T1000 (cell line): ENCODE measurements at regions not wholly inside any gene's neighbourhood (a gene's known extent, or its start where the extent isn't known, plus 50 kb on each side); places are given as distances from the start of the nearest gene placed in this dataset.

Source experiments
- DNase-seq: peaks from one replicate; lab custom pipeline; 2025; ENCODE audit warnings: mixed read lengths; lab: John Stamatoyannopoulos, UW

DNA sequence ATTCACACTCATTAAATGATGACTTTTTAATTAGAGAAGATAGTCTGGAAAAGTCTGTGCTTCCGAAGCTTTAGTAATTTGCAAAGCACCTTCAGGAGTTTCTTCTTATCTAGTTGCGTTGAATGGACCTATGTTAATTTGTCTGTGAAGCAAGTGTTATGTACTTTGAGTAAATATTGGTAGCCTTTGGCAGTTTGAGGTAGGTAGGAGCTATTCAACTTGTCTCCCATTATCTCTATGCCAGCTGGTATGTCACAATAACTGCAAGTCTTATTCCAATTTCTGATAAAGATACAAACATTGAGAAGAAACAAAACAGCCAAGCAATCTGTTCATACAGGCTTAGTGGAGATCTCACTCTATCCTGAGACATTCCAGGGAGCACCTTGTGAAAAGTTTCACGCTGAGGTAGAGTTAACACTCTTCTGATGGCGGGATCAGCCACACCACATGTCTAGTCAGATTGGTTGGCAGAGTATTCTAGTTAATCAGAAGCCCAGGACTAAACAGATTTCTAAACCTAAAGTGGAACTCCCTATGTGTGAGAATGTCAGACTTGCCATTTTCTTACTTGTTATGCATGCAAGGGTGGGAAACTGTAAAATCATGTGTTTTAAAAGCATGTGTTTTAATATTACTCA is 219.8 kb upstream of the MANEA start:
- DNase-seq: no peak

DNA sequence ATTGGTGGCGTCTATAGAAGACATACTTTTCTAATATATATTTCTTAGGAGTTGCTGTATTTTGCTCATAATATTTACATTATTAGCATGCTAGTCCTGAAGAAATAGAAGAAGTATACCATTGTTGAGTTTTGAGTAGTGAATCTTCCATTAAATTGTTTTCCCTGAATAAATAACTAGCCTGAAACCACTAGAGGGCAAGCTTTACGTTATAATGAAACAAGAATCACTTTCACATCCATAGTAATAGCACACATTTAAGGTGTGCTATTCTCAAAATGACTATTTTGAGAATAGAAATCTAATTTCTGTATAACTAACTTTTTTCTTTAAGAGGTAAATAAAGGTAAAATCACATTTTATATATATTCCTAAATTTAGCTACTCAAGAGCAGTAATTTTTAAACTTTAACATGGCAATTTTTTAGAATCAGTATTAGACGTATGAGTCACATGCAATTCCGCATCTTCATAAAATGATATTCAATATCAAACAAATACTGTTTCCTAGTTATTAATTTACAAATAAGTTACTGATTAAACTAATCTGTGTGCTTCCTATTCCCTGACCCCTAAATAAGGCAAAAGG is 213.2 kb upstream of the MANEA start:
- DNase-seq: no peak

DNA sequence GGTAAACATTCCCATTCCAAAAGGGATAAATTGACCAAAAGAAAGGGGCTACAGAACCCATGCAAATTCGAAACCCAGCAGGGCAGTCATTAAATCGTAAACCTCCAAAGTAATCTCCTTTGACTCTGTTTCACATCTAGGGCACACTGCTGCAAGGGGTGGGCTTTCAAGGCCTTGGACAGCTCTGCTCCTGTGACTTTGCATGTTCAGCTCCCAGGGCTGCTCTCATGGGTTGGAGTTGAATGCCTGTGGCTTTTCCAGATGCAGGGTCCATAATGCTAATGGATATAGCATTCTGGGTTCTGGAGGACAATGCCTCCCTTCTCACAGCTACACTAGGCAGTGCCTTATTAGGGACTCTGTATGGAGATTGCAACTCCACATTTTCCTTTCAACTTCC is 211.9 kb upstream of the MANEA start:
- DNase-seq: no peak

DNA sequence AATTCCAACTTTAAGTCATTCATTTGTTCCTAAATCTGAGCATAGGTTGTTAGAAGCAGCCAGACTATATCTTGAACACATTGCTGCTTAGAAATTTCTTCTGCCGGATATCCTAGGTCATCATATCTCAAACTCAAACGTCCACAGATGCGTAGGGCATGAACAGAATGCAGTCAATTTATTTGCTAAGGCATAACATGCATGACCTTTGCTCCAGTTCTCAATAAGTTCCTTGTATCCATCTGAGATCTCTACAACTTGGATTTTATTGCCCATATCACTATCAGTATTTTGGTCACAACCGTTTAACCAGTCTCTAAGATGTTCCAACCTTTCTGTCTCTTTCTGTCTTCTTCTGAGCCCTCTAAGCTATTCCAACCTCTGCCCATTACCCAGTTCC is 210.9 kb upstream of the MANEA start:
- DNase-seq: no peak

DNA sequence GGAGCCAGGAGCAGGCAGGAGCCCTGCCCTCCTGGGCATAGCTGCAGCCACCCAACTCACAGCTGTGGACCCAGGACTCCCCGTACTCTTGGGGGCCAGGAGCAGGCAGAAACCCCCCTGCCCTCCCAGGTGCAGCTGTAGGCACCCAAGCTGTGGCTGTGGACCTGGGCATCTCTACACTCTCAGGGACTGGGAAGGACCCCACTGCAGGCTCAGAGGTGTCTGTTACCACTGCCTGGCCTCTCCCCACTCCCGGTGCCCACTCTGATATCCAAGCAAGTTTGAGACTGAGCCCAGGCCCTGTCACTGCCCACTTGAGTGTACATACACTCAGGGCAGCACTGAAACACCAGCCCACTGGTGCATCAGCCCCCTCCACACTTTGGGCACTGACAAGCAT is 193.5 kb upstream of the MANEA start:
- DNase-seq: no peak

DNA sequence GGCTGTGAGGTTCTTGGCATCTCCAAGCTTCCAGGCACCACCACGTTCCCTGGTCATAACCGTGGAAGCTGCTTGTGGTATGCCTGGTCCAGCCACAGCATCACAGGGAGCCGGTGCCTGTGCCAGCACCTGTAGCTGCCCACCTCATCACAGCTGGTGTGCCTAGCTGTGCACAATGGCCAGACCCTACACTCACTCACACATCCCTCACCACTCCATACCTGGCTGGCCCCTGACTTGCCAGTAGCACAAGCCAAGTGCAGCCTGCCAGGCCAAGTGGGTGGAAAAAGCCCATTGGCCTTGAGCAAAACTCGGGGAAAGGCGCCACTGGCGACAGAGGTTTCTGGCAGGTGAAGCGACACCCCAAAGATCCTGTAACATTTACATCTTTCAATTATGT is 192.3 kb upstream of the MANEA start:
- DNase-seq: no peak

DNA sequence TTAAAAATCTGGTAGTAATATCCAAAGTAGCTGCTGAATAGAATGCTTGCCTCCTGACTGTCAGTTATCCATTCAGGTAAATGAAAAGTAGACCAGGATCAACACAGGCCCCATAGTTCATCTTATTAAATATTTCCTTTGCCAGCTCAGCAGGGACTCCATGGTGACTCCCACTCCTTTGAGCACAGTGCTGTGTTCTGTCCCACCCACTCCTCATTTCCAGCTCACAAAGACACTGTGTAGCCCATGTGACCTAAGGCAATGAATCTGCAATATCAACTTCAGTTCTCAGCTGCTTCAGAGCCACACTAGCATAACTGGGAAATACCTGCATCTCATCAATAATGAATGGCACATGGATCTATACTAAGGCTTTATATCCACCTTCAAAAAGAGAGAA is 189.5 kb upstream of the MANEA start:
- no peak for DNase-seq

DNA sequence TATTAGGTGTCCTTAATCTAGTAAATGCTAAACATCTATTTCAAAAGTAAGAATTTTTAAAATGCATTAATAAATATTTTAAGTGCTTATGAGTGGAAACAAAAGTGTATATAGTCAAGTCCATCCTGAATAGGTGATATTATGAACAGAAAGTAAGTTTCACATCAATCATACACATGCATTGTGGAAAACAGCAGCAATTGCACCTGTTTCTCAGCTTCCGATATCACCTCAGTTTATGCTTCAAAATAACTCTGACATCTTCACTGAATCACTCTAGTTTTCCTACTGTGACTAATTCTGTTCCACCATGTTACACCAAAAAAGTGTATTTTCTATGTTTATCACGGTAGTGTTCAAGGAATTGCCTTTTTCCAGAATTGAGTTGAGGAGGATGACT is 172.6 kb upstream of the MANEA start:
- DNase-seq: no peak

DNA sequence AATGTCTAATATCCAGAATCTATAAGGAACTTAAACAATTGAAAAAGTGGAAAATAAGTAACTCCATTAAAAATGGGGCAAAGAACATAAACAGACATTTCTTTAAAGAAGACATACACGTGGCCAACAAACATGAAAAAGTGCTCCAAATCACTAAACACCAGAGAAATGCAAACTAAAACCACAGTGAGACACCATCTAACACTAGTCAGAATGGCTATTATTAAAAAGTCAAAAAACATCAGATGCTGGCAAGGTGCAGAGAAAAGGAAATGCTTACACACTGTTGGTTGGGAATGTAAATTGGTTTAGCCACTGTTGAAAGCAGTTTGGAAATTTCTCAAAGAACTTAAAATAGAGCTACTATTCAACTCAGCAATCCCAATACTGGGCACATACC is 169.2 kb upstream of the MANEA start:
- no peak for DNase-seq

DNA sequence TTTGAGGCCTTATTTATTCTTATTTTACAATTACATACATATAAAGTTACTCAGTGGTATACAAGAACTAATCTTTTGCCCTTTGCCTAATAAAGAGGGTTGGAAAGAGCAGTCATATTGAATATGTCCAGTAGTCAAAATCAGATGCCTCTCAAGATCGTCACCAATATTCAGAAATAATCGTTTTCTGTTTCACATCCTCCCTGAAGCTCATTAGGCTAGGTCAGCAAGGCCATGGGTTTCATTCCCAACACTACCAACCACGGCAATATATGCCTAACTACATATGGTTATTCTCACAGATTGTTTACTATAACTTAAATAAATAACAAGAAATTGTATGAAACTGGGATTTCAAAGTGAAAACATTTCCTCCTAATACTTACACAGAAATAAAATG is 167.2 kb upstream of the MANEA start:
- DNase-seq: no peak

DNA sequence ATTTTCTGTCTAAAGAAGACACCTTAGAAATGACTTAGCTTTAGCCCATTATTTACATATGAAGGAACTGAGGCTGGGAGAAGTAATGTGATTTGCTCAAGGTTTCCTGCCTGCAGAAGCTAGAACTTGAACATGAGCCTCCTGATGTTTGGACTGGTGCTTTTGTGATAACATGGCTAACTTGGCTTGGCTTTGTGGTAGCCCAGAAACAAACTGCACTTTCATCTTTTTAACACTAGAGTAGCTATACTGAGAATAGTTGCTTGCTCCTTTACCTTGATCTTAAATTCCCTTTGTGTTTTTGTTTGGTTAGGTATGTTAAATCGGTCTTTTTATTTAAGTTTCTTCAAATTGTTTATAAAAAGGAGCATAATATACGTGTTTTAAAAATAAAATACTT is 163.5 kb upstream of the MANEA start:
- DNase-seq: no peak

DNA sequence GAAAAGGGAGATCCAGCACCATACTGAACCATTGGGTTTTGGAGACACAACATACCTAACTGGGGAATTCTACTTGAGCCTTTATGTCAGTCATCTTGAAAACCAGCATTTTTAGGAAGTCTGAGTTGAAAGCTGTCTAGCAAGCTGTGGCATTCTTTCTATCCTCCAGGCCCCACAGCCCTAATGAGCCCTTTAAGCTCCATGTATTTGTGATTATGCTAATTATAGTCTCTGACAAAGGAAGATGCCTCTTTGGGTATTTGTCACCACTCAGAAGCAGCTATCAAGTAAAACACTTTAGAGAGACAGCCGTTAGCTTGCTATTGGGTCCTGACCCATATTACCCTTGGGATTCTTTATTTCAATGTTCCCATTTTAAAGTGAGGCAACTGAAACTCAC is 159.5 kb upstream of the MANEA start:
- no peak for DNase-seq

DNA sequence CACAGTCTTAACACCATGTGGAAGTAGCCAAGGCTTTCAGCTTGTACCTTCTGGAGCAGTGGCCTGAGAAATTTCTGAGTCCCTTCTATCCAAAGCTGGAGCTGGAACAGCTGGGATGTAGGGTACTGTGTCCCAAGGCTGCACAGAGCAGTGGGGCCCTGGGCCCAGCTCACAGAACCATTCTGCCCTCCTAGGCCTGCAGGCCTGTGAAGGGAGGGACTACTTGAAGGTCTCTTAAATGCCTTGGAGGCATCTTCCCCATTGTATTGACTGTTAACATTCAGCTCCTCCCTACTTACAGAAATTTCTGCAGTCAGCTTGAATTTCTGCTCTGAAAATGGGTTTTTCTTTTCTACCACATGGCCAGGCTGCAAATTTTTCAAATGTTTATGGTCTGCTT is 156.5 kb upstream of the MANEA start:
- no peak for DNase-seq

DNA sequence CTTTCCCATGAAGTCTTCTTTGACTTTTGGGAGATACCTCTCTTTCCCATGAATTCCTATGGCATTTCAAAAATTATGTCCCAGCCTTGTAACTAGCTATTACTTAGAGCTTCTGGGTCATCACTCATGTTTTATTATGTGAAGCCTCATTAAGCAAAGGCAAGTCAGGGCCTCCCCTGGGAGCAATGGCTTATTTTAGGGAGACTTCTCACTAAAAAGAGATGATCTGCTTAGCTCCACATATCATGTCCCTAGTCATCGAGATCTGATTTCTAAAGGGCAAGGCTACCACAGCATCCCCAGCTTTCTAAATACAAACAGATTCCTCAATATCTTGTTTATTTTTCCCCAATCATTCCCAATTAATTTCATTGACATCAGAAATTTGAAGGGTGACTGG is 154.0 kb upstream of the MANEA start:
- no peak for DNase-seq

DNA sequence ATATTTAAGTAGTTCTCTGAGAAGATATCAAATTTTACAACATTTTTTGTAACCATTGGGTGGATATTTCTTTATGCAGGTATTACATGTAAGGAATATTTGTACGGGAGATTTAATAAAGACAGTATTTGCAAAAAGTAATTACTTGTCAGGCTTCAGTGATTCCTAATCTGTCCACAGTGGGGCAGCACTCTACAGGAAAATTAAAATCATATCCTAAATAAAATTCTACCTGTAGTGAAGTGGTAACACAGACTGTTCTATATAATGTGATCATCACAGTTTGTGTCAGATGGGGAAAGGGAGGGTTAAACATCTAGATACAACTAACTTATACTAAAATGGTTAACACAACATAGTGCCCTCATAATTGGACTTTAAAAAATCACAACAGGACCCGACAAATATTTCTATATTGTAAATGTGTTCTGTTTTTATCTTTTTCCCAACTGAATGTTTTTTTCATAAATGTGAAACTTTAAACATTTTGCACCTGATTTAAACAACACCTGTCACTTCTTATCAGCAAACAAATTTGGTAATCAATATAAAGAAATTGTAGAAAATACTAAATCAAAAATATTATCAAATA is 145.6 kb upstream of the MANEA start:
- DNase-seq: no peak

DNA sequence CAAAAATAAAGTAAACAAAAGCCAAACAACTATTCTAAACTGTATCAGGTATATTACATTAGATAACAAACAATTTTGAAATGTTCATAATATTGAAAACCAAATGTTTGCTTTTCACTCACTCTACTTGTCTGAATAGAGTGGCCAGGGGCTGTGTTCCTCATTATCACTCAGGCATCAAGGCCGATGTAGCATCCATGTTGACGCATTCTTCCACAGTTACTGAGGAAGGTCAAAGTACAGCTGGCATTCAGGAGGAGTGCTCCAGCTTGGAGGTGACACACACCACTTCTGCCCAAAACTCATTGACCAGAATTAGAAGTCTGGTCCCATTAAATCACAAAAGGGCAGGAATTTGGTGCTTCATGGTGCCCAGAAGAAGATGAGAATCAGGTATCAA is 137.6 kb upstream of the MANEA start:
- DNase-seq: no peak

DNA sequence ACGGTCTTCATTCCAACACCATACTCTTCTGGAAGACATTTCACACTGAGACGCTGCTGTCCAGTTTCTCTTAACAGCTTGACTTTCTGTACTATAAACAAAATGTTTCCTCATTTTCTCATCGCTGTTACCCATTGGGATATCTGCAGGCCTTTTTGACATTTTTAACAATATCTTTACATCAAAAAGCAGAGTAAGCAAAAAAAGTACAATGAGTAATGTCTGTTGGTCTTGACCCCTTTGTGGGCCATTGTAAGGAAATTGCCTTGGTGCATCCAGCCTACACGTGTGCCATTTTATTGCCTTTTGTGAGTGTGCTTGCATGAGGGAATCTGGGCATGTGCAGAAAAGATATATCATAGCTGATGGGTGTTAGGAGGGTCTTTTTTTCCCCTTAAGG is 129.1 kb upstream of the MANEA start:
- DNase-seq: no peak

DNA sequence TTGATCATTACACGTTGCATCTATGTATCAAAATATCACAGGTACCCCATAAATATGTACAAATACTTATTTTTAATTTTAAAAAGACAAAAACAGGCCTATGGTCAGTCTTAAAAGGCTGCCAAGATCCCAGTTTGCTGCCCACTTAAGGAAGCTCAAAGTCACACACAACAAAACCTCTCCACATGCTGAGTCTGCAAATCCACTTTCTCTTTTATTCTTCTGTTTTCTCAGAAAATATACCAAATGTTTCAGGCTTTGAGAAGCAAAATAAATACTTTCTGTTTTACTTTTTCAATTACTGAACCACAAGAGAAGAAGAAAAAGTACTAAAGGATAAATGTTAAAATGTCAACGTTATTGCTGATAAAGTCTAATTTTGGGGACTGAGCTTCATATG is 107.8 kb upstream of the MANEA start:
- no peak for DNase-seq

DNA sequence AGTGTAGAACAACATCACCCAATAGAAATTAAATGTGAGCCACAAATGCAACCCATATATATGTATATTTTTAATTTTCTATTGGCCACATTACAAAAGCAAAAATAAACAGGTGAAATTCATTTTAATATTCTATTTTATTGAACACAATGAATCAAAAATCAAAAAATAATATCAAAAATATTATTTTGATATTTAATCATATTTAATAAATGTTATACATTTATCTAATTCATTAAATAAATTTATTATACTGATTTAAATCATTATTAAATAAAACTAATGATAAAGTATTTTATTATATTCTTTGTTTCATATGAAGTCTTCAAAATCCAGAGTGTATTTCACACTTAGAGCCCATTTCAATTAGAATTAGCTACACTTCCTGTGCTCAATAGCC is 98.4 kb upstream of the MANEA start:
- no peak for DNase-seq

DNA sequence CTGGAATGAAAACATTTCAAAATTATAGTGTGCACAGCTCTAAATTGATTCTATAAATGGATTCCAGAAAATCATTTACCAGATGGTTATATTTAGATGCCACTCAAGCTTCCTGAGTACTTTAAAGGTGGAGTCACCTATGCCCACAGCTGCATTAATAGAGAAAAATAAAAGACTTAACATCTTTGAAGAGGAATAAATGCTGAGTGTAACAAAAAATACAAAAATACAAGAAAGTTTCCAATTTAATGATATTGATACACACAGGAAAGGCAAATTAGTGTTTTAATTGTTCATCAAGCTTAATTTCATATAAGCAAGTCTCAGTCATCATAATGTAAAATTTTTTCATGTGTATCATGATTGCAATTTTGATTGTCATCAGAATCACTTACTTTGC is 89.5 kb upstream of the MANEA start:
- no peak for DNase-seq

DNA sequence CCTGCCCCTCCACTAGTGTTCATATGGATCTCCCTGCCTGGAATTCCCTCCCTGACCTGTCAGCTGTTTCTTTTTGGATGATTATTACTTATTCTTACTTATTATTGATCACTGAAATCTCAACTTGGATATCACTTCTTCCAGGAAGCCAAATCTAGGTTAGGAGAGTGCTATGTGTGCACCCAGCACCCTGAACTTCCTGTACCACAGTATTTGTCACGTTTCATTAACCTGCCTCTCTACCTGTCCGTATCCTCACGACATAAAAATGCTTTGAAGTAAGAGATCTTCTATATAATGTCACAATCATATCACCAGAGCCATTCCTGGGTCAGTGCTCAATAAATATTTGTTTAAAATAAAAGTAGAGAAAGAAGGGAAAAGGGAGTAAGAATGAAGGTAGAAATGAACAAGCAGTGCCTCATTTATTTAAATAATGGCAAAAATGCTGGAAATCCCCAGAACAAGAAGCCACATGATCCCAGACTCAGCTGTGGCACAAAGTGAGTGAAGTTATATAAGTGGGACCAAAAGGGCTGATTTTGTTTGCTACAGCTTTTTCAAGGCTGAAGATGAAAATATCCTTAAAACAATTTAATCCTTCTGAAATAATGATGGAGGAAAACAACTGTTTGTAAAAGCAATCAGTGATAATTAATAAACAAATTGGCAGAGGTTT is 88.0 kb upstream of the MANEA start:
- no peak for DNase-seq

DNA sequence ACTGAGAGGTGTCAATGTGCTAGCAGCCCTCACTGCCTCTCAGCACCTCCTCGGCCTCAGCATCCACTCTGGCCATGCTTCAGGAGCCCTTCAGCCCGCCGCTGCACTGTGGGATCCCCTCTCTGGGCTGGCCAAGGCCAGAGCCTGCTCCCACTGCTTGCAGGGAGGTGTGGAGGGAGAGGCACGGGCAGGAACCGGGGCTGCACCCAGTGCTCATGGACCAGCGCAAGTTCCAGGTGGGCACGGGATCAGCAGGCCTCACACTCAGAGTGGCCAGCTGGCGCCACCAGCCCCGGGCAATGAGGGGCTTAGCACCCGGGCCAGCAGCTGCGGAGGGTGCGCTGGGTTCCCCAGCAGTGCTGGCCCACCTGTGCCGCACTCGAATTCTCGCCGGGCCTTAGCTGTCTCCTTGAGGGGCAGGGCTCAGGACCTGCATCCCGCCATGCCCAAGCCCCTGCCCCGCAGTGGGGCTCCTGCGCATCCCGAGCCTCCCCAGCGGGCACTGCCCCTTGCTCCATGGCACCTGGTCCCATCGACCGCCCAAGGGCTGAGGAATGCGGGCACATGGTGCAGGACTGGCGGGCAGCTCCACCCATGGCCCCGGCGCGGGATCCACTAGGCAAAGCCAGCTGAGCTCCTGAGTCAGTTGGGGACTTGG is 80.4 kb upstream of the MANEA start:
- no peak for DNase-seq
